HG02973 (cell line): ENCODE measurements at regions not wholly inside any gene's neighbourhood (a gene's known extent, or its start where the extent isn't known, plus 50 kb on each side); places are given as distances from the start of the nearest gene placed in this dataset.

Source experiments
- ATAC-seq: cut with Tn5 transposase; IDR thresholded peaks from one replicate; pipeline ENCODE4 v1.9.1; 2021; ENCODE audit warnings: moderate library complexity; ENCODE audit not compliant: unreplicated experiment

DNA sequence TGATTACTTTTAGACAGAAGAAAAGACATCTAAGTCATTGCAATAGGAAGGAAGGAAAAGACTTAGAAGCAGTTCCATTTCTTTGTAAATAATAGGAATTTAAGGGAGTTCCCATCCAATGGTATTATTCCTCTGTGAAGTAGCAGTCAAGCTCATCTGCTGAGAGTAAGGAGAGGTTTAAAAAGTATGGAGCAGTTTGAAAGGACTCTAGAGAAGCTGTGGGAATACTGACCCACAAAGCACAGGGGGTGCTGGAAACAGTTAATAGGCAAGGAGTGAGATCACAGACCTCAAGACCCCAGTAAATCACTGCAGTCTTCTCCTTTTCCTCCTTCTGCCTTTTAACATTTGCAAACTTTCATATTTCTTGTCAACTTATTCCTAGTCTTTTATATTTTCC is 428.5 kb downstream of the ADAMTS20 start:
- ATAC-seq, result no peak

GRCh38 chr12:43120150-43120549 is 431.9 kb downstream of the ADAMTS20 start:
- no peak for ATAC-seq

- ATAC-seq, result no peak
Measured at GRCh38 chr12:43118881-43119280, 433.1 kb downstream of the ADAMTS20 start.

DNA sequence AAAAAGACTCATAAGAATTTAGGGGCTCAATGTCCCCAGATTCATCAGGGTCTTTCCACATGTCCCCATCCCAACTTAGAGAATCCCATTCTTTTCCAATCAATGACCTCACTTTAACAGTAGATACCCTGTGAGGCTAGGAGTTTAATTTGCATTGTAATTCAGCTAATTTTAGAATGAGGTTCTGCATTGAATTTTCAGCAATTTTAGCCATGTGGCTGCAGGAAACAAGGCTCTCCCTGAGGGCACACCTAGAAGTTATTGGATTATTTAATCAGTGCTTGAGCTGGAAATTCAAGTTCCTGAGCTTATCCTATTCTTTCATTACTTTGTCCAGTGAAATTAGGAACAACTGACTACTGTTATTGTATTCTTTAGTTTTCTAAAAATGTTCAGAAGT is 433.8 kb downstream of the ADAMTS20 start:
- no peak for ATAC-seq

GRCh38 chr12:43117226-43117930 is 434.6 kb downstream of the ADAMTS20 start:
- no peak for ATAC-seq

DNA sequence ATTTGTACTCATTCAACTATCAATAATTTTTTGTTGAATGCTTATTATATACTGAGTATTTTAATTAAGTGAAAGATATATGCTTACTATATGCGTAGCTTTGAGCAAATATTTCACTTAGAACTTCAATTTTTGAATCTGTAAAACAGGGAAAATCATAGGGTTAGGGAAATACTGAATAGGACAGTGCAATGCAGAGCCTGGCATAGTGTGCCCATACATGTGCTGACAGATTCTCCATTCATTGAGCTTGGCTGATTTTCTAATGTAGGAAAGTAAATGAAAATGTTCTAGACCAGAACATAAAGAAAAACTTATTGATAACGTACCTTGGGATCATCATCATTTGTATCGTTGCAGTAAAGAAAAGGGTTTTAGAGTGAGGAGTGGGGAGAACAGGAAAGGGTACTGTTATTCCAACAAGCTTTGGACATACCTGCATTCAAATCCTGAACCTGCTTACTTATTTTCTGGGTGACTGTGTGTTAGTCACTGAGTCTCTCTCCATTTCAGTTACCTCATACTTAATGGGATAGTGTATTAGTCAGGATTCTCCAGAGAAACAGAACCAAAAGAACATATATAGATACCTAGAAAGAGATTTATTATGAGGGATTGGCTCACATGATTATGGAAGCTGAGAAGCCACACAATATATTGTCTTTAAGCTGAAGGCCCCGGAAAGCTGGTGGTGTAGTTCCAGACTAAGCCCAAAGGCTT is 436.4 kb downstream of the ADAMTS20 start:
- no peak for ATAC-seq

DNA sequence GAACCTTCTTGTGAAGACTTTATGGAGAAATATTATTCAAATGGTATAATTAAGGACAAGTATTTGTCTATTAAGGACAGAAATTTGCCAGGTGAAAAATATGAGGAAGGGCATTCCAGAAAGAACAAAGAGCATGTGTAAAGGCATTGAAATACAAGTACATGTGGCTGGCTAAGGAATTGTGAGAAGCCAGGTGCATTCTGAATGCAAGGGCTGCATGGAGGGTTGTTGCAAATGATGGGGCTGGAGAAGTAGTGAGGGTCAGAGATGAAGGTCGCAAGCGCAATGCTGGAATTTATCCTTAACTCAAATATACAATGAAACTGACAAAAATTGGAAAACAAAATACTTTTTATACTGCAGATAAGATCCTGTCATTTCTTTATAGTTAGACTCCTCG is 437.7 kb downstream of the ADAMTS20 start:
- no peak for ATAC-seq

- ATAC-seq, result no peak
Measured at GRCh38 chr12:43113616-43114015, 438.4 kb downstream of the ADAMTS20 start.

- no peak for ATAC-seq
Measured at GRCh38 chr12:43113135-43113534, 438.9 kb downstream of the ADAMTS20 start.

- no peak for ATAC-seq
Measured at GRCh38 chr12:43112101-43112920, 439.7 kb downstream of the ADAMTS20 start.

- no peak for ATAC-seq
Measured at GRCh38 chr12:43111608-43112007, 440.4 kb downstream of the ADAMTS20 start.

GRCh38 chr12:43109631-43110345 is 442.2 kb downstream of the ADAMTS20 start:
- no peak for ATAC-seq

DNA sequence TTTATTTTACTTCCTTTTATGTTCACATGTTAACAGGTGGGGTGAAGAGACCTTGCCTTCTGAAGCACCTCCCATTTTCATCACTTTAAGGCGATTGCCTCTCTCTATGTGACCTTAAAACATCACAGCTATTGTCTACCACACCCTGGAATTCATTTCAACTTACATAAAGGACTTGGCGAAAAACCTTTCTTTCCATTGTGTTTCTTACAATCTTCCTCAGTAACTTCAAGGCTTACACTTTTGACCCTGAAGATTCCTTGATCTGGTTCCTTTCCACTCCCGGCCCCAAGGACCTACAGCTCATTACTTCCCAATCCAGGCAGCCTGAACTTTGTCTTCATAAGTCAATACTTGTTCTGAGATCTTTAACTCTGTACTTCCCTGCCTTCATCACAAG is 443.3 kb downstream of the ADAMTS20 start:
- ATAC-seq, result no peak

DNA sequence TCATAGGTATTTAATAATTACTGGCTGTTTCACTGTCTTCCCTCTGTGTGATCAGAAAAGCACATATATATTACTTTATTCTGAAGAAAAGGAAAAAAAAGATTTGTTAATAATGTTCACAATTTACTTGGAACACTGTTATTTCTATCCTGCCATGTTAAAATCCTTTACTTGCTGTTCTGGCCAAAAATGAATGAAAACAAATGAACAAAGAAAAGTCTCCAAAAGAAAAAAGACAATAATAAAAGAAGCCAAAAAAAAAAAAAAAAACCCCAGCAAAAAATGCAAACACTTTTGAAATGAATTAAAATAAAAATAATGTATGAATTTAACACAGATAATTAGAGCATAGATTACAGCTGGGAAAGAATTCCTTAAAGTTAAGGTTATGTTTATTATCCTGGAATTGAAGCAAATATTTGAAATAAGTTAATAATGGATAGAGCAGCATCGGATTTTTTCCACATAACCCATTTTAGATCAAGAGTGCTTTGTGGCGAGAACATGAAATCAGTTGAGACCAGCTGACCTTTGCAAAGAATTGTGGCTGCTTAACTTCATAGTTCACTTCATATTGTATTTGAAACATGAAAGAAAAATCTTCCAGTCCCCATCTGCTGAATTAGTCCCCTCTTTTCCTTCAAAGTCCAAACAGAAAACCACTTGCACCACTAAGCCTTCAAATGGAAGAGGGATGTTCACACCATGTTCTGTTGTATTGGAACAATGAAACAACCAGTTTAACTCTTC is 444.8 kb downstream of the ADAMTS20 start:
- ATAC-seq, result no peak

DNA sequence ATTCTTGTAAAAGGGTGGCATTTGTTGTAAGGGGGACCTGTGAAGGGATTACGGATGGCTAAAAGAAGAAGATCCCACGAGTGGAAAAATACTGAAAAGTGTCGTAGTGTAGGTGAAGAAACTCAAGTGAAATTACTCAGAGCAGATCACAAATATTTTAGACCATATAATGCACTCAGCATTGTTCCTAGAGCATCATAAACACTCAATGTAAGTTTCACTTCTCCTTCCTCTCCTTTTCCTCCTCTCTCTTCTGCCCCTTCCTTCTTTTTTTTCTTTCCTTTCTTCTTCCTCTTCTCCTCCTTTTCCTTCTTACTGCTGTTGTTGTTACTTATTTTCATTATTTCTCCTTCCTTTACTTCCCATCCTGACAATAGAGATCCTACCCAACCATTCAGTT is 445.6 kb downstream of the ADAMTS20 start:
- no peak for ATAC-seq

DNA sequence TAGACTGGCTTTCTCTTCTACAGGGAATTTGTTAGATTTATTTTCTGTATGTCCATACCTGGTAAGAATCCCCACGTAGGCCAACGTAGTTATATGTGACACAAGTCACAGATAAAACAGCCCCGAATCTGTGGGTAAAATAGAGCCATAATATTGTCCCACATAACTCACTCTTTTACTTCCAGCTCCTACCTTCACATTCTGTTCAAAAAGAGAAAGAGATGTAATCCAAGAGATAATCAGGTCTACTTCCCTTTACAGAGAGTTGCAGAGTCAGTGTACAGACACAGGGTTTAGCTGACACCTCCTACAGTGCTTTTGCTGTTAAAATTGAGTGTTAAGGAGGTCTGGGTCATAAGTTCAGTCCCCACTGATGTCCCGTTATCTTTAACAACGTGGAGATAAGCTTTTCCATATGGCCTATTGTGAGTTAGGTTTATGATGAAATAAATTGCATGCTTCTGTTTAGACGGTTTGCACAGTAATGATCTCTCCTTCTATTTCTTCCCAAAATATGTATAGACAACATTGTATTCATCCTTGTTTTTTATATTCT is 446.5 kb downstream of the ADAMTS20 start:
- no peak for ATAC-seq

GRCh38 chr12:43104494-43104893 is 447.5 kb downstream of the ADAMTS20 start:
- ATAC-seq, result no peak

- no peak for ATAC-seq
Measured at GRCh38 chr12:43103866-43104265, 448.1 kb downstream of the ADAMTS20 start.

DNA sequence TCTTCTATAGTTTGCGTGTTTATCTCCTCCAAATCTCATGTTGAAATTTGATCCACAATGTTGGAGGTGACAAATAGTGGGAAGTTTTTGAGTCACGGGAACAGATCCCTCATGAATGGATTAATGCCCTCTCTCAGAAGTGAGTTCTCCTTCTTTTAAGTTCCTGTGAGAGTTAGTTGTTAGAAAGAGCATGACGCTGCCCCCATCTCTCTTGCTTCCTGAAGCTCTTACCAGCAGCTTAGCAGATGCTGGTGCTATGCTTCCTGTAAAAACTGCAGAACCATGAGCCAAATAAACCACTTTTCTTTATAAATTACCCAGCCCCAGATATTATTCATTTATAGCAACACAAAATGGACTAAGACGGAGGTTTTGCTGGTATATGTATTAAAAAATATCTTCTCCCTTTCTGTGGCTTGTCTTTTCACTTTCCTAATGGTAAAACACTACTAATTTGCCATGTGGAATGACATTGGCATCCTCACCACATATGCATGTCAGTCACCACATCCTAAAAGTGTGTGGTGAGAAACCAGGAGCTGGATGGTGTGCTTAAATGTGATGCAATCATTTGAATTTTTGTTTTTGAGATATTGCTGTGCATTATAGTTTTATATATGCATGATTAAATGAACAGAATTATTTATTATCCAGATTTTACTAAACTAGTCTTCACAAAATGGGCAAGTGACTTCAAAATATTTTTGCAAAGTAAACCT is 449.3 kb downstream of the ADAMTS20 start:
- ATAC-seq, result no peak
